ENCODE measurements at regions not wholly inside any gene's neighbourhood (a gene's known extent, or its start where the extent isn't known, plus 50 kb on each side); places are given as distances from the start of the nearest gene placed in this dataset.

- H3K9me3 ChIP-seq, result no peaks in the 10 kb centered on the region
- H3K27ac ChIP-seq, result no peak overlapping the region
- no peaks in the 10 kb centered on the region for H3K36me3 ChIP-seq
- H3K27me3 ChIP-seq, result no peaks in the 10 kb centered on the region
- H3K4me3 ChIP-seq, result no peak overlapping the region
- H3K4me1 ChIP-seq, result no peaks in the 10 kb centered on the region
- TF ChIP-seq, protein P1, sequence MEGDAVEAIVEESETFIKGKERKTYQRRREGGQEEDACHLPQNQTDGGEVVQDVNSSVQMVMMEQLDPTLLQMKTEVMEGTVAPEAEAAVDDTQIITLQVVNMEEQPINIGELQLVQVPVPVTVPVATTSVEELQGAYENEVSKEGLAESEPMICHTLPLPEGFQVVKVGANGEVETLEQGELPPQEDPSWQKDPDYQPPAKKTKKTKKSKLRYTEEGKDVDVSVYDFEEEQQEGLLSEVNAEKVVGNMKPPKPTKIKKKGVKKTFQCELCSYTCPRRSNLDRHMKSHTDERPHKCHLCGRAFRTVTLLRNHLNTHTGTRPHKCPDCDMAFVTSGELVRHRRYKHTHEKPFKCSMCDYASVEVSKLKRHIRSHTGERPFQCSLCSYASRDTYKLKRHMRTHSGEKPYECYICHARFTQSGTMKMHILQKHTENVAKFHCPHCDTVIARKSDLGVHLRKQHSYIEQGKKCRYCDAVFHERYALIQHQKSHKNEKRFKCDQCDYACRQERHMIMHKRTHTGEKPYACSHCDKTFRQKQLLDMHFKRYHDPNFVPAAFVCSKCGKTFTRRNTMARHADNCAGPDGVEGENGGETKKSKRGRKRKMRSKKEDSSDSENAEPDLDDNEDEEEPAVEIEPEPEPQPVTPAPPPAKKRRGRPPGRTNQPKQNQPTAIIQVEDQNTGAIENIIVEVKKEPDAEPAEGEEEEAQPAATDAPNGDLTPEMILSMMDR (IDR thresholded peaks at IDR 0.05), result no peak
- no peak for TF ChIP-seq POLR2A (IDR thresholded peaks at IDR 0.05)
- DNase-seq, result no peak
Observed at GRCh38 chr3:117366574-117366973, 657.0 kb downstream of the TUSC7 start.

DNA sequence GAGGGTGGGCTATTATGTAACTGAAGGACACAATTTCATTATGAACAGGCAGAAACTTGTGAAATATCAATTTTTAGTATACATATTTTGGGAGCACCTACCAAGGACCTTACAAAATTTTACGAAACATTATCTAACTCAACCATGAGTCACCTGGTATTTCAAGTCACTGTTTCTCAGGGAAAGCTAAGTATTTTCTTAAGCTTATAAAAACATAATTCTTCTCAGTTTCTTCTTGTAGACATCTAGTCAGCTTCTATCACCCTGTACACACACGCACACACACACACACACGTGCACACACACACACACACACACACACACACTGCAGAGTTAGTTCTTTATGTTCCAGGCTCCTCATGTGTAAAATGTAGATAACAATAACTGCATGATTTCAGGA, 658.3 kb downstream of the TUSC7 start:
- H3K4me1 ChIP-seq, result no peaks in the 10 kb centered on the region
- DNase-seq, result no peak

DNA sequence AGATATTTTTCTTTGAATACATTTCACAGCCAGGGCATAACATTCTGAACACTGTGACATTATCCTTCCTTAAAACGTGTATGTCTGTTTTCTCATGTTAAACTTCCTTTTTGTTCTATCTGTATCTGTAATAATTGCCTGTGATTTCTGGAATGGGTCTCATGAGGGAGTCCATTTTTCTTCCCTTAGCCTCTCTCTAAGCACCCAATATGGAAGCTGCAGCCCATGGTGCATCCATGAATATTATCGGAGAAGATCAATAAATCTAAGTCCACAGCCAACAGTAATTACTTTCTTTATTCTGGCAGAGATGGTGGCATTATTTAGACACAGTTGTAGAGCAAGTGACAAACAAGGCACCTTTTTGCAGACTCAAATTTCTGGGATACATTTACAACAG, 671.1 kb downstream of the TUSC7 start:
- Histone ChIP-seq H3K4me1 (no peaks in the 10 kb centered on the region), H3K9me3 (no peaks in the 10 kb centered on the region), H3K36me3 (no peaks in the 10 kb centered on the region), H3K27me3 (no peaks in the 10 kb centered on the region), H3K4me3 (no peak overlapping the region), H3K27ac (no peak overlapping the region)
- TF ChIP-seq, protein P1 (IDR thresholded peaks at IDR 0.05), result no peak
- no peak for TF ChIP-seq POLR2A (IDR thresholded peaks at IDR 0.05)
- no peak for DNase-seq

More for the DNA sequence above, 658.3 kb downstream of the TUSC7 start:
- Histone ChIP-seq H3K27ac (no peak overlapping the region), H3K4me3 (no peak overlapping the region), H3K36me3 (no peaks in the 10 kb centered on the region), H3K9me3 (no peaks in the 10 kb centered on the region), H3K27me3 (no peaks in the 10 kb centered on the region)
- no peak for TF ChIP-seq POLR2A (IDR thresholded peaks at IDR 0.05)
- TF ChIP-seq, protein P1 (IDR thresholded peaks at IDR 0.05), result no peak

DNA sequence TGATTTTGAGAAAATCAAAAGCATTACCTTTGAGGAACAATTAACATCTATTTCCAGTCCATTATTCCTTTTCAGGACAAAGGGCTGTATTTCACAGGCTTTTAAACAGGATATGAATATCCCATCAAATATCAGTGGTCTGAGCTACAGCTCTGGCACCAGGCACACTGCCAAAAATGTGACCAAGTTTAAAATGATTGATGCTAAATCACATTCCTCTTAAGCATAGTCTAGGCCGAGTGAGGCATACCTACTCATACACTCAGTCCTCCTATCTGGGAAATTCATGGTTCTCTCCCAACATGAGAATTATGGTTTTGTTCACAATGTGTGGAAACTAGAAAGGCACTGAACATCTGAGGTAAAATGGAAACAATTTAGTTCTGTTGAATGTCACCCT, 683.5 kb downstream of the TUSC7 start:
- Histone ChIP-seq H3K4me1 (no peaks in the 10 kb centered on the region), H3K27ac (no peak overlapping the region), H3K27me3 (no peaks in the 10 kb centered on the region), H3K4me3 (no peak overlapping the region), H3K36me3 (no peaks in the 10 kb centered on the region), H3K9me3 (no peaks in the 10 kb centered on the region)
- DNase-seq, result no peak
- TF ChIP-seq POLR2A (IDR thresholded peaks at IDR 0.05), result no peak
- TF ChIP-seq, protein P1 (IDR thresholded peaks at IDR 0.05), result no peak

DNA sequence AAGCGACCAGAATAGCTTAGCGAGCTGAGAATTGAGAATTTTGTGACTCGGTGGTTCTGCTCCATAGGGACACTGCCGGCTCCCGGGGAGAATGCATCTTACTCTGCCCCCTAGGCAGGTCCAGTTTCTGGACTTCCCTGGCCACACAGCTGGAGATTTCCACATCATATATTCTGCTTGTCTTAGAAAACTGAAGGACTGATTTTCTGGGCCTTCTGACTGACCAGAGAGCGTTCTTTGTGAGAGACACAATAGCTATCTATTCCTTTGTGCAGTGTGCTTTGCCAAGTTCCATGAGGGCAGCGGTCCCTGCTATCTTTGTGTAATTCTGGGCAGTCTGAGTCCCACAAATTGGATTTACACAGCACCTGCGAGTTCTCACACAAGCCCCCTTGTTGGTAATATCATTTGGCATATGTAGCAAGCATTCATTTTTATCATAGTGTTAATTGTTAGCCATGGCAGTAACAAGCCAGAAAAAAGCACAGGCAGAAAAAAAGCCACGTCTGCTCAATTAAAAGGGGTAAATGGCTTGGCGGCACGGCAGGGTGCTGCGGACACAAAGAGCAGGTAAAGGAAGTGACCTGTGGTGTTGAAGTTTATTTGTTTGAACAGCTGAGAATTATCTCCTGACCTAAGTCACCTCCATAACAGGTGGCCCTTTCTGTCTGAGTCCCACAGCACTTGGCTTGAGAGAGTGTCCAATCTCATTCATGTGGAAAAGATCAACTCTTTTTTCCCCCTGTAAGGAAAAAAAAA, 688.7 kb downstream of the TUSC7 start:
- no peaks in the 10 kb centered on the region for H3K9me3 ChIP-seq
- H3K4me3 ChIP-seq, result no peak overlapping the region
- no peaks in the 10 kb centered on the region for H3K36me3 ChIP-seq
- no peaks in the 10 kb centered on the region for H3K4me1 ChIP-seq
- H3K27me3 ChIP-seq, result no peaks in the 10 kb centered on the region
- TF ChIP-seq, protein P1 (IDR thresholded peaks at IDR 0.05), result no peak
- no peak for TF ChIP-seq POLR2A (IDR thresholded peaks at IDR 0.05)
- no peak for DNase-seq
- H3K27ac ChIP-seq, result no peak overlapping the region

Measured in Peyer's patch (tissue), 4 donors.